ENCODE measurements at regions not wholly inside any gene's neighbourhood (a gene's known extent, or its start where the extent isn't known, plus 50 kb on each side); places are given as distances from the start of the nearest gene placed in this dataset.
"Not testable (repeated sequence)": the region's sequence is repeated elsewhere in the genome, so short reads cannot be mapped to it uniquely, and the experiment has no call there.

- no peak for DNase-seq
Observed at GRCh38 chr4:28760003-28760402, 1899.4 kb downstream of the STIM2 start.

GRCh38 chr4:28772066-28772465 lies 1911.4 kb downstream of the STIM2 start:
- DNase-seq: no peak

- no peak for DNase-seq
Observed at GRCh38 chr4:28772788-28773187, 1912.1 kb downstream of the STIM2 start.

- no peak for DNase-seq
Observed at GRCh38 chr4:28774344-28774743, 1913.7 kb downstream of the STIM2 start.

GRCh38 chr4:28776004-28776403 lies 1915.4 kb downstream of the STIM2 start:
- DNase-seq: no peak

DNA sequence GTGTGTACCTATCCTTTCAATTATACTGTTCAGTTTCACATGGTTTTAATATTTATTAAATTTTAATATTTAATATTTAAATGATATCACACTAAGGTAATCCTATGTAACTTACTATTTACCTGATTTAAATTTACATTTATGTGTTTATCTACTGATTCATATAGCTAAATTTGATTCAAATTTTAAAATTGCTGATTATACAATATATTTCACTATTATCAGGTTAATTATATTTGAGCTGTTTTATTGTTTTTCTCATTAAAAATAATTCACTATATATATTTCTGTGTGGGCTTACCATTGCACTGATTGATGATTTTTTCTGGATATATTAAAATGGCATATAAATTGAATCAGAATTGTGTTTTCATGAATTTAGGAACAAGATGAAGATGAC lies 1923.5 kb downstream of the STIM2 start:
- no peak for DNase-seq

DNA sequence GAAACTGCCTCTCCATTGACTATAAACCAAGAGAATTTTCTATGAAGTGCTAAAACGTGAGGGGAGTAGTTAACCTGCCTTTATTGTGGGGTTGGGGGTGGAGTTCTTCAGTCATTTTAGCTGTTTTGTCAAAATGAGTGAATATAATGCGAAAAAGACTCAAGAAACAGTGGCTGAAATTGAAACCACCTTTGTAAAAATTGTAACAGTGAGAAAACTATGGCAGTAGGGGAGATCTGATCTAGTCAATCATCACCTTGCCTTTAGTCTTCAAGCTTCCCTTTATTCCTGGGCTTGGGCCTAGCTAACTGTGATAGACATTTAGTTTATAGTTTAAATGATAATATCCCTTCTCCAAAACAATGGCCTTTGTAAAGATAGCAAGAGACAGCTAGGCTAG lies 1927.3 kb downstream of the STIM2 start:
- no peak for DNase-seq

- DNase-seq: no peak
Observed at GRCh38 chr4:28788929-28789490, 1928.4 kb downstream of the STIM2 start.

DNA sequence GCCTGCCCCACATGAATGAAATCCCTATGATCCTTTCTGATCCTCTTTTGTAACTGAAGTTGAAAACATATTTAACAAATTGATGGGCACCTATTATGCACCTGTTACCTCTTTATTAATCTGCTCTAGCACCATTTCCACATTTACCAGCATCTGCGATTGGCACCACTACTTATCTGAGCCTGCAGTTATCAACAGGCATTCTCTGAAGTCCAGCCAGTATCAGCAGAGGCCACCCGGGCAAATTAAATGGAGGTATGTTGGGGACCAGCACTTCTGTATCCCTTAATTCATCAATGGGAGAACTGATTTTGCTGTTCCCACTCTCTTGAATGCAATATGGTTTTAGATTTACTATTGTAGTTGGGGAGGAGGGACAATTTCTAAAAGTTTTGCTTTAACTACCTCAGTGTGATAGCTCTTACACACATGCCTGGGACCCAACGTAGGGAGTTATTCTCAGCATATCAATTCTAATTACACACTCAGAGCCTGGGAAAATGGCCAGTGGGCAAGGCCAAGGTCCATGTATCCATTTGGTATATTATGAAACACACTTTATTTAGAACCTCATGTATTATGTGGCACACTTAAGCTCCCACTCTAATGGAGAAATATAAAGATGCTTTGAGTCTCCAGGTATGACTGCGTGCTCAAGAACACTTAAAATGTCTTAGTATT lies 1927.1 kb upstream of the PCDH7 start:
- no peak for DNase-seq

DNA sequence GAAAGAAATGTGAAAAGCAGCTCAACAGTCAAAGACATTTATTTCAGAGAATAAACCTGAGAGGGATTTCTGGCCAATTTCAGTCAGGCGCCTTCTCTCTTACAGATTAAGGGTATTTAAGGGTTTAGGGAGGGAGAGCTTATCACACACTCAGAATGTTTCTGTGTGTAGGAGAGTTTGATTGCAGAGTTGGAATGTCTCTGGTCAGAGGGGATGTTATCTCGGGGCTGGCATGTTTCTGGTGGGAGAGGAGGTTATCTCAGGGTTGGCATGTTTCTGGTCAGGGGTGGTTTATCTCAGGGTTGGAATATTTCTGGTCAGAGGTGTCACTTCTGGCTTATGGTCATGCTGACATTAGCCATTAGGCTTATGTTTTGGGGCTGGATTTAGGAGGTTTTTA lies 1920.5 kb upstream of the PCDH7 start:
- no peak for DNase-seq

- DNase-seq: no peak
Observed at GRCh38 chr4:28811025-28811424, 1909.1 kb upstream of the PCDH7 start.

- no peak for DNase-seq
Observed at GRCh38 chr4:28822163-28822562, 1898.0 kb upstream of the PCDH7 start.

DNA sequence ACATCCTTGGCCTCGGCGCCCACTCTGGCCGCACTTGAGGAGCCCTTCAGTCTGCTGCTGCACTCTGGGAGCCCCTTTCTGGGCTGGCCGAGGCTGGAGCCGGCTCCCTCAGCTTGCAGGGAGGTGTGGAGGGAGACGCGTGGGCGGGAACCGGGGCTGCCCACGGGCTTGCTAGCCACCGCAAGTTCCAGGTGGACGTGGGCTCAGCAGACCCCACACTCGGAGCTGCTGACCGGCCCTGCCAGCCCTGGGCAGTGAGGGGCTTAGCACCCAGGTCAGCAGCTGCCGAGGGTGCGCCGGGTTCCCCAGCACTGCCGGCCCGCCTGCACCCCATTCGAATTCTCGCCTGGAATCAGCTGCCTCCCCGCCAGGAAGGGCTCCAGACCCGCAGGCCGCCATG lies 1892.3 kb upstream of the PCDH7 start:
- no peak for DNase-seq

DNA sequence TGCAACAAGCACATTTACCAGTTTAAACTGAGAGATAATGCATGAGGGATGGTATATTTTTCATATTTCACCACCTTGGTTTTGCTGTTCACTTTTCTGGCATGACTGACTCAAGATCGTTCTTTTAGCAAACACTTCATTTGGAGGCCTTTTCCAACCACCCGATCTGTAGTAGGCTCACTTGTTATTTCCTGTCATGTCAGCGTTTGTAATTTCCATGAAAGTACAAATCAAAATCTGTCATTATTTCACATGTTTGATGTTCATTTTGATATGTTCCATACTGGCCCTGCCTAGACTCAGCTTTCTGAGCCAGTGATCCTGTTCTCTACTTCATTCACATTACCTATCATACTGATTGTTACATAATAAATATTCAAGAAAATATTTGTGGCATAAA lies 1888.3 kb upstream of the PCDH7 start:
- no peak for DNase-seq

DNA sequence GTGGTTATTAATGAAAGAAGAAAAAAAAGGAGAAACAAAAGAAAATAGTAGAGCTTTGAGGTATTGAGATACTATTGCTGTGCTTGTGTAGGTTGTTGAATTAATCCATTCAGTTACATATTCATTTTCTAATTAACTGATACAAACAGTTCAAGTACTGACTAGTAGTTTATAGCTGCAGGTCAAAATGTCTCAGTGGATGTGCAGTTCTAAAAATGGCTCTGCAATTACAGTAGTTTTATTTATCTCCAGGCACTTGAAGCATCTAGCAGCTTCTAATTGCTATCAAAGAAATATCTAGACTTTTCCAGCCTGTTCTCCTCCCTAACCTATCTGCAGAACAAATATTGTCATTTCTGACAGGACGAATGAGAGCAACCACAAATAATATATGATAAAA lies 1887.7 kb upstream of the PCDH7 start:
- DNase-seq: no peak

DNA sequence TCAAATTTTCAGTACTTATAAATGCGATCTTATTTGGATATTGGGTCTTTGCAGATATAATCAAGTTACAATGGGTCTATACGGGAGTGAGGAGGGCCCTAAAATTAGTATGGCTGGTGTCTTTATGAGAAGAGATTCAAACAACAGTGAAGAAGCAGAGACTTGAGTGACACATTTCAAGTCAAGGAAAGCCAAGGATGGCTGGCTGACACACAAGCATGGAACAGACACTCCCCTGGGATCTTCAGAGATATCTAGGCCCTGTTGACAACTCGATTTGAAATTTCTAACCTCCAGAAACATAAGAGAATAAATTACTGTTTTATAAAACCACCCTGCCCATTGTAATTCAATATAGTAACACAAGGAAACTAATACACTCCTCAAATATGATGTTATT lies 1886.0 kb upstream of the PCDH7 start:
- no peak for DNase-seq

GRCh38 chr4:28835501-28835900 lies 1884.7 kb upstream of the PCDH7 start:
- no peak for DNase-seq

- DNase-seq: no peak
Observed at GRCh38 chr4:28842271-28842670, 1877.9 kb upstream of the PCDH7 start.

- DNase-seq: no peak
Observed at GRCh38 chr4:28845158-28845557, 1875.0 kb upstream of the PCDH7 start.

GRCh38 chr4:28857028-28857427 lies 1863.1 kb upstream of the PCDH7 start:
- DNase-seq: not testable (repeated sequence)

DNA sequence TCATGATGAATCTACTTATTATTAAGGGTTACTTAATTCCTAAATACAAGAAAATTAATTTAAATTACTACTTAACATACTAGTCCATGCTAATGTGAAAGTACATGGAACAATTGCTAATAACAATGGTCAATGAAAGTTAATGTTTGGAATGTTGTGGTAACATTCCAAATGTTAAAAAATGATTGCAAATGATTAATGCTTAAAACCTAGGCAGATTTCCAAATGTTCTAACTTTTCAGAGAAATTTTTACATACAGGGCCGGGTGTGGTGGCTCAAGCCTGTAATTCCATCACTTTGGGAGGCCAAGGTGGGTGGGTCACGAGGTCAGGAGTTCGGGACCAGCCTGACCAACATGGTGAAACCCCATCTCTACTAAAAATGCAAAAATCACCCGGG lies 1851.3 kb upstream of the PCDH7 start:
- no peak for DNase-seq

DNA sequence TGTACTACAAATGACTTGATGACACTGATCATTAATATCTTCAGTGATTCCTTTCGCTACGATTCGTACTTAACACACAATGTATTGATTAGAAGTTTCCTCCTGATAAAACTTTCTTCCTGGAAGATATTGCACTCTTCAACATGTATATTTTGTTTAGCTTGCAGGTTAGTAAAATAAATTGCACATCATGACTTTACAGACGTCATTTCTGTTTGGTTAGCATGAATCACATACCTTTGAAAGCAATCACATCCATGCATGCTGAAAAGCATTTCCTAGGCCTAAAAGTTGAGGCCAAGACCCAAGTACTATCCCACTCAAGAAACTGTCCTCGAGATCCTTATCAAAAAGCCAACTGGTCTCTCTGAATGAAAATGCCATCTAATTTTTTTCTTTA lies 1841.0 kb upstream of the PCDH7 start:
- no peak for DNase-seq

- DNase-seq: no peak
Observed at GRCh38 chr4:28879900-28880299, 1840.3 kb upstream of the PCDH7 start.

- DNase-seq: no peak
Observed at GRCh38 chr4:28883211-28883610, 1837.0 kb upstream of the PCDH7 start.

DNA sequence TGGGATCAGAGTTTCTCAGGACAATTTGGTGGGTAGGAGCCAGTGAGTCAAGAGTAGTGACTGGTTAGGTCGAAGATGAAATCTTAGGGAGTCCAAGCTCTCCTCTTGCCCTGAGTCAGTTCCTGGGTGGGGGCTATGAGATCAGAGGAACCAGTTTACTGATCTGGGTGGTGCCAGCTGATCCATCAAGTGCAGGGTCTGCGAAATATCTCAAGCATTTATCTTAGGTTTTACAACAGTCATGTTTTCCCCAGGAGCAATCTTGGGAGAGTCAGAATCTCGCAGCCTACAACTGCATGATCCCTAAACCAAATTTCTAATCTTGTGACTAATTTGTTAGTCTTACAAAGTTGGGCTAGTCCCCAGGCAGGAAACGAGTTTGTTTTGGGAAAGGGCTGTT lies 1833.2 kb upstream of the PCDH7 start:
- no peak for DNase-seq

Data from activated CD4-positive, alpha-beta T cell treated with anti-CD3 and anti-CD28 coated beads for 48 hours (primary cell).